Type B pancreatic cell (in vitro differentiated cells): ENCODE measurements at regions not wholly inside any gene's neighbourhood (a gene's known extent, or its start where the extent isn't known, plus 50 kb on each side); places are given as distances from the start of the nearest gene placed in this dataset.
A peak's percentile ranks its signal among the peaks of the same experiment; 100 is the strongest.

Experiments used
- DNase-seq: peaks from one replicate; pipeline ENCODE4 v3.0.0; 2021; ENCODE audit warnings: mixed read lengths; ENCODE audit not compliant: unreplicated experiment; ENCODE audit errors: extremely low spot score
- H3K27ac Mint-ChIP-seq: 2 replicates; pipeline ENCODE4 v1.8.0; 2021; ENCODE audit warnings: mild to moderate bottlenecking, mixed read lengths
- H3K27me3 Mint-ChIP-seq: 2 replicates; pipeline ENCODE4 v1.8.0; 2021; ENCODE audit warnings: mixed read lengths
- H3K36me3 Mint-ChIP-seq: 2 replicates; pipeline ENCODE4 v1.8.0; 2021; ENCODE audit warnings: mixed read lengths
- H3K4me1 Mint-ChIP-seq: one replicate; pipeline ENCODE4 v1.8.0; 2021; ENCODE audit warnings: mixed read lengths; ENCODE audit not compliant: unreplicated experiment
- H3K4me3 Mint-ChIP-seq: 2 replicates; pipeline ENCODE4 v1.8.0; 2021; ENCODE audit warnings: mild to moderate bottlenecking, mixed read lengths
- H3K9me3 Mint-ChIP-seq: 2 replicates; pipeline ENCODE4 v1.8.0; 2021; ENCODE audit warnings: mixed read lengths
- TF ChIP-seq, protein P1 (sequence below): fragments of 200-600 bp; sonication (generic); conservative IDR thresholded peaks from 2 replicates; pipeline ENCODE4 v1.5.0; 2021; ENCODE audit warnings: antibody characterized with exemption, mild to moderate bottlenecking

DNA sequence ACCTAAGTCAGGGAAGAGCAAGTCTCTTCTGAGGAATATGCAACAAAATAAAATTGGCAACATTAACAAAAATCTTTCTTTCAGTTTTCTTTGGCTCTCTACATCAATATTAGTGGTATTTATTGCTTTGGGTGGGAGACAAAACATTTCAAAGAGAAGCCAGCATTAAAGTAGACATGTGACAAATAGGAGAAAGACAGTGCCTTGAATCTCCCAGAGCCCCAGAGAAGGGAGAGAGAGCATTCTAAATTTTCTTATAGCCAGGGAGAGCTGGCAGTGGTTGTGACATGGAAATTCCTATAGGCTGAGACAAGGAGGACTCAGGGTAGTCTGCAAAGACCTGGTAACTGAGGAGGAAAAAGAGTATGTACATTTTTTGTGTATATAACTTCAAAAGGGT, 79.4 kb upstream of the NREP start:
- no peaks in the 10 kb centered on the region for H3K4me1 Mint-ChIP-seq

DNA sequence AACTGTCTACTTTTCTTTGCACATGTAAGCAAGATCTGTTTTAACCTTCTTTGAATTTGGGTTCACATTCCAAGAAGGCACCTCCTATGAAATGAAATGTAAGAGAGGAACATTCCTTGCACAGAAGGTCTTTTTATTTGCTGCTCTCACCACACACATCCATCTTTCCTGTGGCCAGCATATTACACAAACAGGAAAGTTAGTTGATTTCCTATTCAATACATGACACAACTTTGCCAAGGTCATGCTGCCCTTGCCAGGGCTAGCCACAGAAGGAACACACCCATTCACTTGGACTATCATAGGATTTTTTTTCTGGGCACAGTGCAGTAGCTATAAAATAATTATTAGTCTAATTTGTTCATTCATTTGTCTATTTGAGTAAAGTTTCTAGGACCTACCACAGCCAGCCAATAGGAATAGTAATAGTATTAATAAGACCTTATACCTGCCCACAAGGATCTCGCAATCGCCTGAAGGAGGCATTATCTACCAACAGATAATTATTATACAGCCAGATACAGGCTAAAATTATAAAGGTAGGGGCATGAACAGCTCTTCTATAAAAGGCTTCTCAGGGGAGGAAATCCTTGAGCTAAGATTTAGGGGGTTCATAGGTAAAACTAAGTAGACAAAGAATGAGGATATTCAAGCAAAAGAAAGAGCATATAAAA, 78.1 kb upstream of the NREP start:
- no peak for DNase-seq
- Mint-ChIP-seq H3K4me1 (no peaks in the 10 kb centered on the region), H3K9me3 (peaks cover 6% of the 10 kb centered on the region), H3K27me3 (peaks cover 7% of the 10 kb centered on the region), H3K36me3 (no peaks in the 10 kb centered on the region), H3K4me3 (no peak overlapping the region), H3K27ac (peak overlapping the region; percentile 27)
- TF ChIP-seq, protein P1, sequence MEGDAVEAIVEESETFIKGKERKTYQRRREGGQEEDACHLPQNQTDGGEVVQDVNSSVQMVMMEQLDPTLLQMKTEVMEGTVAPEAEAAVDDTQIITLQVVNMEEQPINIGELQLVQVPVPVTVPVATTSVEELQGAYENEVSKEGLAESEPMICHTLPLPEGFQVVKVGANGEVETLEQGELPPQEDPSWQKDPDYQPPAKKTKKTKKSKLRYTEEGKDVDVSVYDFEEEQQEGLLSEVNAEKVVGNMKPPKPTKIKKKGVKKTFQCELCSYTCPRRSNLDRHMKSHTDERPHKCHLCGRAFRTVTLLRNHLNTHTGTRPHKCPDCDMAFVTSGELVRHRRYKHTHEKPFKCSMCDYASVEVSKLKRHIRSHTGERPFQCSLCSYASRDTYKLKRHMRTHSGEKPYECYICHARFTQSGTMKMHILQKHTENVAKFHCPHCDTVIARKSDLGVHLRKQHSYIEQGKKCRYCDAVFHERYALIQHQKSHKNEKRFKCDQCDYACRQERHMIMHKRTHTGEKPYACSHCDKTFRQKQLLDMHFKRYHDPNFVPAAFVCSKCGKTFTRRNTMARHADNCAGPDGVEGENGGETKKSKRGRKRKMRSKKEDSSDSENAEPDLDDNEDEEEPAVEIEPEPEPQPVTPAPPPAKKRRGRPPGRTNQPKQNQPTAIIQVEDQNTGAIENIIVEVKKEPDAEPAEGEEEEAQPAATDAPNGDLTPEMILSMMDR, result no peak

More for the DNA sequence above, 79.4 kb upstream of the NREP start:
- Mint-ChIP-seq H3K27ac (no peak overlapping the region), H3K36me3 (no peaks in the 10 kb centered on the region), H3K9me3 (peaks cover 3% of the 10 kb centered on the region), H3K4me3 (no peak overlapping the region), H3K27me3 (peaks cover 7% of the 10 kb centered on the region)
- TF ChIP-seq, protein P1, result no peak
- no peak for DNase-seq

DNA sequence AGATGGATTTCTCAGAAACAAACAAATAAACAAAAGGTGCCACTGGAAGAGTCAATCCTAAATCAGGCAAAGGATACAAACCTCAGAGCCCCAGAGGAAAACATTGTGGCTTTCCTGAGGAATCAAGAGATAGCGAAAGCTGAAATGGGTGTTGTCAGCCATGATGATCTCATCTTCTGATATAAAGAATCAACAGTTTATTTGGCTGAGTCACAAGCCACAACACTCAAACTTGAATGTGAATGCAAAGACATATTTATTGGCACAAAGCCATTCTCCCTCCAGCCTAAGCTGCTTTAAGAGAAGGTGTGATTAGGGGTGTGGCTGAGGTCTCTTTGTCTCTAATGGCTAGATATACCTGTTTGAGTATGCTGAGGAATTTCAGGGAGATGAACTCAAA, 73.3 kb upstream of the NREP start:
- Mint-ChIP-seq H3K36me3 (no peaks in the 10 kb centered on the region), H3K27ac (peak overlapping the region; percentile 94), H3K9me3 (peaks cover 6% of the 10 kb centered on the region), H3K27me3 (no peaks in the 10 kb centered on the region), H3K4me1 (no peaks in the 10 kb centered on the region), H3K4me3 (peak overlapping the region; percentile 50)
- TF ChIP-seq, protein P1, result no peak
- DNase-seq, result no peak

DNA sequence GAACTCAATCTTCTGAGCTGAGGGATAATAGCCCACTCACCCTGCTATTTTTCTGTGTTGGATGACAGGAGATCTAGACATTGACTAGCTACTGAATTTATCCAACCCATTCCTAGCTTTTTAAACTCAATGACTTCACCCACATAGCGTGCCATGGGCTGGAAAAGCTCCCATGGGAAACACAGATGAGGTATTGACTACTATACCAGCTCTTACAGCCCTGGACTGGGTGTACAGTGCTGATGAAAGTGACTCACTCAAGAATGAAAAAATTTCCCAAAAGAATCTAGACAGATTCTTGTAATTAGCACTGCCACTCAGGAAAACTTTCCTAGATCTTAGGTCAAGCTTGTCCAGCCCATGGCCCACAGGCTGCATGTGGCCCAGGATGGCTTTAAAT, 72.7 kb upstream of the NREP start:
- TF ChIP-seq, protein P1, result no peak
- no peaks in the 10 kb centered on the region for H3K4me1 Mint-ChIP-seq
- peaks cover 6% of the 10 kb centered on the region for H3K9me3 Mint-ChIP-seq
- no peak overlapping the region for H3K4me3 Mint-ChIP-seq
- DNase-seq, result no peak
- no peaks in the 10 kb centered on the region for H3K36me3 Mint-ChIP-seq
- H3K27ac Mint-ChIP-seq, result peak overlapping the region; percentile 94
- no peaks in the 10 kb centered on the region for H3K27me3 Mint-ChIP-seq

DNA sequence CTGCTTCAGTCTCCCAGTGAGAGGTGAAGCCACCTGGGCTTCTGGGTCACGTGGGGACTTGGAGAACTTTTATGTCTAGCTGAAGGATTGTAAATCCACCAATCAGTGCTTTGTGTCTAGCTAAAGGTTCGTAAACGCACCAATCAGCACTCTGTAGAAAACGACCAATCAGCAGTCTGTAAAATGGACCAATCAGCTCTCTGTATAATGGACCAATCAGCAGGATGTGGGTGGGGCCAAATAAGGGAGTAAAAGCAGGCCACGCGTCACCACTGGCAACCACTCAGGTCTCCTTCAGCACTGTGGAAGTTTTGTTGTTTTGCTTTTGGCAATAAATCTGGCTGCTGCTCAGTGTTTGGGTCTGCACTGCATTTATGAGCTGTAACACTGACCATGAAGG, 69.1 kb upstream of the NREP start:
- Mint-ChIP-seq H3K4me3 (no peak overlapping the region), H3K4me1 (no peaks in the 10 kb centered on the region), H3K27me3 (no peaks in the 10 kb centered on the region), H3K9me3 (no peaks in the 10 kb centered on the region), H3K36me3 (no peaks in the 10 kb centered on the region), H3K27ac (no peak overlapping the region)
- TF ChIP-seq, protein P1, result no peak
- DNase-seq, result no peak
